NCI-H526 (cell line): ENCODE measurements at regions not wholly inside any gene's neighbourhood (a gene's known extent, or its start where the extent isn't known, plus 50 kb on each side); places are given as distances from the start of the nearest gene placed in this dataset.

Source experiments
- DNase-seq, 2 experiments: peaks; one replicate each; lab custom pipeline; 2025; lab: John Stamatoyannopoulos, UW

DNA sequence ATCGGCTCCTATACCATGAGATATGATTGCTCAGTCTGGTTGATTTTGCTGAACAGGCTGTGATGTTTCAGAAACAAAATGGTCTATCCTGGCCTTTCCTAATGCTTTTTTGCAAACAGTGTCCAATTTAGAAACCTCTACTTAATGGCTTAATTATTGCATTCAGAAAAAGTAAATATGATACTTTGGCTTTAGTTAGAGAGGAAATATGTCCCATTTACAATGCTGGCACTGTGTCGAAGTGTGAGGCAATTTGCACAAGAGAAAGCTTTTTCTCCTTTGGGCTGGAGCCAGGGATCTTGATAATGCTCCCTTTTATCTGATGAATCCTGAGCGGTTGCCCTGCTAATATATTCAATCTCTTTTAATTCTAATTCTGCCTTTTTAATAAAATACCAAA is 418.9 kb downstream of the EPHA4 start:
- DNase-seq = no peak

DNA sequence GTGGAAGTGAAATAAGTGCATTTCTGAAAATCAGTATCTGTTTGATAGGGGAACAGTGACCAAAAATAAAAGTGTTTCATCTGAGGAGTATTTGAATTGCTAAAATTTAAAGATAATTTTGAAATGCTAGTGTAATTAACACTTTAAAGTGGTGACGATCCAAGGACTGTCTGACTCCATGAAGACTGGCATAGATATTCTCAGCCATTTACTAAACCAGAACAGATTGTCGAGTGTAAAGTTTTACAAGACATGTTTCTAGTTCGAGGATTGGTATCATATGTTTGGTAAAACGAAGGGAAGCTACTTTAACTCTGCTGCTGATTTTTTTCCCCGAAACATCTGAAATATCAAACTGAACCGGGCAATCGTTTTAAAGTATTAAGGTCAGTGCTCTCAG is 417.9 kb downstream of the EPHA4 start:
- DNase-seq = no peak

DNA sequence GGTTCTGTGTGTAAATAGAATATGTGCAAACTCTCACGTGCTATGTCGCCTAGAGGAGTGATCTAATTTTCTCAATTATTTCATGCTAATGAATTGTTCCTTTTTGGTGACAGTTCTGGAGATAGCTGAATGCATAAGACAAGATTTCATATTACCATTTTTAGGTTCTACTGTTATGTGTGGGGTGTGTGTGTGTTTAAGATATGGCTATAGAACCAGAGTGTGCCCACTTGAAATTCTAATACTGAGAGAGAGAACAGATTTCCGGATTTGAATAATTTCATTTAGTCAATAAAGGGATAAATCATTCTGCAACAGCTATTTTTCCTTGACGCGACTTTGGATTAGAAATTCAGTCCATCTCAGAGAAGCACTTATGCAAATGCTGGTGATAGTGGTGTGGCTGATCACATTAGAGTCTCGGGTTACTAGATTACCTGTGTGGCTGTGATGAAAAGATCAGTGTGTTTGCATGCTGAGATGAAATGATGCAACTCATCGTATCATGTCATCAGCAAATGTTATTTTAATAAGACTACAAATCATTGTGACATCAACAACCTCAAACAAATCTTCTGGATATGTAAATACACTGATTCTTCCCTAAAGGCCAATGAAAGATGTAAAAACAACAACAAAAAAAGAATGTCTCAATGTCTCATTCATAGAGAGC is 415.9 kb downstream of the EPHA4 start:
- DNase-seq = peak; percentile 91 to 93

DNA sequence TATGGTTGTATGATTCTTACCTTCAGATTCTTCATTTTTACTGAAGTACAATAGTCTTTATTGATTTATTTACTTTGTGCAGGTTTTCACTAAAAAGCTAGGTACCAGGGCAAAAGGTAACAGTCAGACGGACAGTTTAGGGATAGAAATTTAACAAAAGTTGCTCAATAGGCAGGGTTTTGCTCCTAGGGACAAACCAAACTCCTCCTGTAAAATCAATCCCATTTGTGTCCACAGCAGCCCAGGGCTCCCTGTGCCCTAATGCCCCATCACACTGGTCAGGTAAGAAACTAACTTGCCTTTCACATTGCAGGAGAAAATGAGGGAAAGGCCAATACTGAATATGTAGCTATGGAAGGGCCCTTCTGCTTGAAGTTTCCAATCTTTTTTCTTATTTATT is 410.9 kb downstream of the EPHA4 start:
- no peak for DNase-seq

DNA sequence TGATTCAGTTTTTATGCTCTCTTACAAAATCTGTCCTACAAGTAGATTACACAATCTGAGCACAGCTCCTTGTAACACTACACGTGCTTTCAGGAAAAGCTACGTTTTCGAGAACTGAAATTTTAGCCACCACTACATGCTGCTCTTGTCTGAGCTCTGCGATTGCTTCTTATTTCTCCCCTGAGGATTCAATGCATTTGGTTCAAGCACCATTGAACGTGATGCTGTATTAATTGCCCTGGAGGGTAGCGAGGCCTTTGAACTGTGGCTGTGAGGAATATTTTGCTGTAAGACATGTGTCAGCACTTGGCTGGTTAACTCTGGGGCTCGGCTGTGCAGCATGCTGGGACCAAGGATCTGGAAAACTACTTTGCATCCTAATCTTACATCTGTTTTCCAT is 405.8 kb downstream of the EPHA4 start:
- DNase-seq = peak in 1 of 2 experiments; percentile 58

DNA sequence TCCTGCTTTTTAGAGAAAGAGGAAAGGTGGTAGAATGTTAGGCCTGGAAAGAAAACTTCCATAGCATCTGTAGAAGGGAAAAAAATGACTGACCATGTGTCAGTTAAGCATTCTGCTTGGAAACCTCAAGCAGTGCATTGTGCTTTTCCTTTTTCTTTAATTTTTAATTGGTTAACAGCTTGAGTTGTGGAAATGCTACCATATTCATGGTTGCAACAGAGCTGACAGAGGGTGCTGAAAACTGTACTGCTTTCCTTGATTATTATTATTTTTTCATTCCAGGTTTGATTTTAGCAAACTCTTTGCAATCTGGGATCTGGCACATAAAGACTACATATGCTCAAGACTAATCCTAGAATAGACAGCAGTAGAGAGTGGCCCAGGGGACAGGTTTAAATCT is 404.5 kb downstream of the EPHA4 start:
- no peak for DNase-seq

DNA sequence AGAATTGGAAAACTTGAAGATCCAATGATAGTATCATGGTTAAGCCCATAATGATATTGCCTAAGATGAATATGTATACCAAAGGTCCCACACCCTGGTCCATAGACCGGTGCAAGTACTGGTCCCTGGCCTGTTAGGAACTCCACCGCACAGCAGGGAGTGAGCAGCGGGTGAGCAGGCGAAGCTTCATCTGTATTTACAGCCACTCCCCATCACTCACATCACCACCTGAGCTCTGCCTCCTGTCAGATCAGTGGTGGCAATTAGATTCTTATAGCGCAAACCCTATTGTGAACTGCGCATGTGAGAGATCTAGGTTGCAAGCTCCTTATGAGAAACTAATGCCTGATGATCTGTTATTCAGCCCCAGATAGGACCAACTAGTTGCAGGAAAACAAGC is 402.4 kb downstream of the EPHA4 start:
- DNase-seq = no peak

DNA sequence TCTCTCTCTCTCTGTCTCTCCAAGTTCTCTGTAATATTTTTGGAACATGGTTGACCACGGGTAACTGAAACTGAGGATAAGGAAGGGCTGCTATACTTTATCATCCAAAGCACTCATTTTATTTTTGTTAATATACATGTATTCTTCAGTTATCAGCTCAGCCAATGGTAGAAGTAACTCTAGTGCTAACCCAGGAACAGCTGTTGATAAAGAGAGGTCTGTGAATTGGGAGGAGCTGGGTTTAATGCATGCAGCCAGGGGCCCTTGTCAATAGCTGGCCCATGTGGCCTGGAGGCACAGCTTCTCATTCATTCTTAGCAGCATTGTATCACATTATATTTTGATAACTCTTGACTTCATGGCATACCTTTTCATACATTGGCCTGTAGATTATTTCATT is 401.6 kb downstream of the EPHA4 start:
- no peak for DNase-seq

DNA sequence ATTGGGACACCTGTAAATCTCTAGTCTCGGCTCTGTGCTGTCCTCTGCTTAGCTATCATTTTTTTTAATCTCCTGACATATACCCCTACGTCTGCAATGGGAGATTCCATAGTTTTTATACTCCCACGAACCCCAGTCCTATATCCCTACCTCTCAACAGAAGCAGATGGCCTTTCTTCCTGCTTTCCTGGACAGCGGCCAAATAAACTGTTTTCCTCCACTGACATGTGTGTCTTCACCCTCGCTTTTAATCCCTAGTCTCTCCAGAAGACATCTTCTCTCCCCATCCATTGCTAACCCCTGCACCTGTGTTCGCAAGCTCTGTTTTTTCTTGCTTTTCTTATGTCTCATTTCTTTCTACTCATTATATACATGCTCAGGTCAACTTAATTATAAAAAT is 395.4 kb downstream of the EPHA4 start:
- DNase-seq = no peak

DNA sequence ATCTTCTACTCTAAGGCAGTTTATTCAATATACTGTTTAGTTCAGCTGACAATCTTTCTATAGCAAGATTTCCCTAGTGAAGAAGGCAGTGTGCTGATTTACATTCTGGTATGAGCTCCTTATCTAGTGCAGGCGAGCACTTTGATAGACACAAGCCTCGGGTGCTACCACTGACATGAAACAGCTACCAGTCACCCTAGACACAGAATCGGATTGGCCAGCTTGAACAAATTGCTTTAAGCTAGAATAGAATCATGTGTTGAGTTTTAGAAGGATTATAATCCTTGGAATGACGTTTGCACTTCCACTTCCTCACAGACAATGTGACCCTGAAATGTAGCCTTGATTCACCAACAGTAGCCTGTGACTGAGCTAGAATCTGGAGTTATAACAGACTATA is 394.0 kb downstream of the EPHA4 start:
- DNase-seq = no peak

DNA sequence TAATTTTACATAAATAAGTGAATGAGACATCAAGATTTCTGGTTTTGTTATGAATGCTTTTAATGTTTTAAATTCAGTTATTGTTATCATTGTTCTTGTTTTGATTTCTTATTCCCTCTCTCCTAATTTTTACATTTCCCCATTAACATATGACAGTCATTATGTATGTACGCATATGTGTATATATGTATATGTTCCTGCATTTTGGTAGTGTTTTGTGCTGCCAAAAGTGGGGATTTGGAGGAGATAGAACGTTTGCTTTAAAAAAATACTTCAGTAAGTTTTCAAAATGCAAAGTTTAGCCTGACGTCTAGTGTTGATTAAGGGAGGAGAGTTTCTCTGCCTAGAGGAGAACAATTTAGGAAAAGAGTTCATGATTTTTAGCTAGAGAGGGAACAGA is 385.2 kb downstream of the EPHA4 start:
- no peak for DNase-seq

DNA sequence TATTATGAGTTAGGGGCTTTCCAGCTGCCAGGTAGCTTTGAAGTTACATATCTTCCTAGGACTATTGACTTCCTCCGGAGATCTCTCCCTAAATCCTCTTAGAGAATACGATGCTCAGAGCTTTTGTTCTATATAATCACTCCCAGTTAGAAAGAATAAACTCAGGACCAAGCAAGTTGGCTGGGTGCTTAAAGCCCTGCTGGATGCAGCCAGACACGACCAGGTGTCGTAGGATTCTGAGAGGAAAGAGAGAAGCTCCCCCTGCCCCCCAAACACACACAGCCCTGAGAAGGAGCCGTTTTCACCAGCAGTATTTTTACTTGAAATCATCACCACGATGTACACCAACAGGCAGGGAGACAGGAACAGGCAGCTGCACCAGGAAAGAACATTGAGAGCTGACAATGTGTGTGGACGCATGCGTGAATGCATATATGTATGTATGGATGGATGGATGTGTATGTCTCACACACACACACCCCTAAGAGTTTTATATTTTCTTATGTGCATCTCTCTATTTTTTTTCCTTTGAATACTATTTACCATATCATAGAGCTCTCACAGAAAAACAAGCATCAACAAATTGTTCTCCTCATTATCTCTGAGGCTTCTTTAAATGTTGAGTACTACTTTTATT is 382.6 kb downstream of the EPHA4 start:
- no peak for DNase-seq

DNA sequence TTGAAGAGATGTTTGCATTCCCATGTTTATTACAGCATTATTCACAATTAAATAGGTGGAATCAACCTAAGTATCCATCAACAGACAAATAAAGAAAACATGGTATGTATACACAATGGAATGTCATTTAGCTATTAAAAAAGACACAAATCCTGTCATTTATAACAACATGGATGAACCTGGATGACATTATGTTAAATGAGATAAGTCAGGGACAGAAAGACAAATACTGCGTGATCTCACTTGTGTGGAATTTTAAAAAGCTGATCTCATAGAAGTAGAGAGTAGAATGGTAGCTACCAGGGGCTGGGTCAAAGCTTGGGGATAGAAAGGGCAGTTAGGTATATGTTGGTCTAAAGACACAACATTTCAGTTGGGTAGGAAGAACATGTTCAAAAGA is 376.3 kb downstream of the EPHA4 start:
- no peak for DNase-seq

DNA sequence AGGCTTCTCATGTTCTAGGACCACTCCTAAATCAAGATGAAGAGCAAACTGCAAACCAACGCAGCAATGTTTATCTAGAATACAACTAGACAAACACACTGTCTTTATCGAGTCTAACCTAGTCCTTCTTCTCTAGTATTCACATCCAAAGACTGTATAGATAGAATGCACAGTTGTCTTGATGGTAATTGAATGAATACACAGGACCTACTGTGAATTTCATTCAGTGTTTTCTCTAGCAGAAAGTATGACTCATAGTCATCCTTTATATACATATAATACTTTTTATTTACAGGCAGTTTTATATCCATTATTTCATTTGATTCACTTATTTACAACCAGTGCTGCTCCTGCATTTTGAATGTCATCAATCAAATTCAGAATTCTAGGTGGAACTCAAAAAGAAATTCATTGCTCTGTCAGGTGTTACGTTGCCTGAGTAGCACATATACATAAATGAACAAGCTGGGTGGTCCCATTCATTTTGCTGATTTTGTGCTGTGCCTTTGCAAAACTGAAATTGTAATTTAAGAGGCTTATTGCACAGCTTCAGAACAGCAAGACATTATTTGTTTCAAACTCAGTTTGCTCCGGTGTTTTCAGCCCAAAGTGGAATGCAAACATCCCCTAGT is 374.8 kb downstream of the EPHA4 start:
- DNase-seq = no peak

DNA sequence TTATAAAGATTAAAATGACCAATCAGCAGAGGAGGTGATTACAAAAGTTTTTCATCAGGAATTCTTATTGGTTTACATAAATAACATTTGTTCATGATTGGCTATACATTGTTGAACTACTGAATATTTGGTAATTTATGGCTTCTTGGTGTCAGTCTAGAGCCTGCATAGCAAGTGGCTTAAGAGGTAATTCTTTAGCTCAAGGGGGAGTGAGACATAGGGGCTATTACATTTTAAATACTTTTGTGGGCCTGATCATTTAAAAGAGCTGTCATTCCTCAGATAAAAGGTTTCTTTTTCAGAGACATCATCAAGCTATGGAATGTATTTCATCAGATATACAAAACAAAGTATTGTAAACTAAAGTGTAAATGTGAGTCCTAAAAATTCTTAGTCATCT is 373.8 kb downstream of the EPHA4 start:
- DNase-seq = no peak

DNA sequence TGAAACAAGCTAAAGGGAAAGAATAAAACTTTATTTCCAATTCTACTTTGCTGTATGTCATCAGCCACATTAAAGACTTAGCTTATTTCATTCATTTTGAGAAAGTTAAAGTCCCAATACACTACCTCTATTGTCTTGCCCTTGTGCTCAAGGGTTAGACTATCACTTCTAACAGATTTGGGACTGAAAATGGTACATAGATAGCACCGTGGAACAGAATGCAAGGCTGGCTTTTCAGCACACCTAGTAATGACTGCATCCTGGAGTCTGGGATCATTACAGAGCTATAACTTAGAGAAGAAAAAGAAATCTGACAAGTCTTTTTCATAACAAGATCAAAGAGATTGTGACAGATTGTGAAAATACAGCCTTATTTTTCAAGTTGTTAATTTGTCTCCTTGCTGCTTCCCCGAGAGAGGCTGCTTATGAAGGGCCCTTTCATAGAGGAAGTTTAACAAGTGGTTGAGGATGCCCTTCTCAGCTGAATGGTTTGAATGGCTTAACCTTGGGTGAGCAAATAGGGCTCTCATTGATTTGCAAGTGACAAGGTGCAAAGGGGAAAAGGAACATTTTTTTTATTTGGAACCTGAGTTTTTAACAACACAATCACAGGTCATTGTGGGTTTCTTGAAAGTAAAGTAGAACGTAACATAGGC is 371.8 kb downstream of the EPHA4 start:
- no peak for DNase-seq

DNA sequence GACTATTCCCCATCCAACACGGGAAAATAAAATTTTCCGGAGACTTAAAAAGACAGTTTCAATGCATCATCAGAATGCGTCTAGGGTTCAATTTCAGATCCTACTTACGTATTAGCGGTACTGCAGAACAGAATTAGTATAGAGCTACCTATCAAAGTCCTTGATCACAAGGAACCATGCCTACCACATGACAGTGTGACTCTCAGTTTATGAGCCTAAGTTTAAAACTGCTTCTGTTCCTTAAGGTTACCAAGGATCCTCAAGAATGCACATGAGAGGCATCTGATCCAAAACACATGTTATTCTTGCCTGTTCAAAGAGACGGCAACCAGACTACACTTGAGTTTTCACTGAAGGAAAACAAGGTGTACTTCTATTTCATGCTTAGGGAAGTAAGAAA is 369.7 kb downstream of the EPHA4 start:
- no peak for DNase-seq

DNA sequence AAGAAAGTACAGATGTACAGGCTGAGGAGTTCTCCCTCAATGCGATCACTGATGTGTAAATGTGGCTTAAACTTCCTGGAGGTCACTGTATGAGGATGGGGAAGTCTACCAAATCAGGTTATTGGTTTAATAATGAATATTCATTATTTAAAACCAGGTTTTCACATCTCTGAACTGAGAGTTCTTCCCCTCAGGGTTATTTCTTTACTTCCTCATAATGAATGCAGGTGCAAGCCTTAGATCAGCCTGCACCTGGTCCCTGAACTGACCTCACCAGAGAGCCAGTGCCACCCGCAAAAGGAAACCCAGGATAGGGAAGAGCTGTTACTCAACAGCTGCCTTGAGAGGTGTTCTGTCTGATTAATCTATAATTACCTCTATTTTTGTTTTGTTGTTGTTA is 369.0 kb downstream of the EPHA4 start:
- DNase-seq = peak; percentile 69 to 86

DNA sequence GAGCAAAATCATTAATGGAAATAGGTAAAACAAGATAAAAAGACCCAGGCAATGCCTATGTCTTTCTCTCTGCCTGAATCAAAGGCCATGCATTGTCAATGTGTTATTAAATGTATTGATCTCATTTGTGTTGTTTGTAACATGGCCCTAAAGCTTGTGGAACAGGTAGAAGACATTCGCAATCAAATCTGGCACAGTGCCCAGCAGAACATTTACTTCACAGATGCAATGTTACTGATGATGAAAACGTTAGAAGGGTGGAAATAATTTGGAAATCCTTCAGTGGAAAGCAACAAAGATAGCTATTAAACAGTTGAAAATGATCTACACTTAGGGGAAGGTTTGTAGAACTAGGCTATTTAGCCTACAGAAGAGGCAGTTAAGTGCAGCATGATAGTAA is 368.2 kb downstream of the EPHA4 start:
- no peak for DNase-seq

DNA sequence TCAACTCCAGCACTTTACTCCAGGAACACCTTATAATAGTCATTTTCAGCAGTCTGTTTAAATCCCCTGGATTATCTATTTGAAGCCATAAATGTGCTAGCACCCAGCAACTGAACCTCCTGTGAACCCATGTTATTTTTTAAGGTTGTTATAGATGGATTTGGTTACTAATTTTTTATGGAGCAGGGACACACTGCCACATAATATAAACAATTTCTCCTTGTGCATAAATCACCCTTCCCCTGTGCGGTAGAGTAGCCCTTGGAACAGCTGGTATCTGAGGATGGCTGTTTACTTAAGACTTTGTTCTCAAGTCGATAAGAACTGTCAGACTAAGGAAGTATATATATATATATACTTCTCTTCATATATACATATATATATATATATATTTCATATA is 367.4 kb downstream of the EPHA4 start:
- DNase-seq = peak in 1 of 2 experiments; percentile 4

DNA sequence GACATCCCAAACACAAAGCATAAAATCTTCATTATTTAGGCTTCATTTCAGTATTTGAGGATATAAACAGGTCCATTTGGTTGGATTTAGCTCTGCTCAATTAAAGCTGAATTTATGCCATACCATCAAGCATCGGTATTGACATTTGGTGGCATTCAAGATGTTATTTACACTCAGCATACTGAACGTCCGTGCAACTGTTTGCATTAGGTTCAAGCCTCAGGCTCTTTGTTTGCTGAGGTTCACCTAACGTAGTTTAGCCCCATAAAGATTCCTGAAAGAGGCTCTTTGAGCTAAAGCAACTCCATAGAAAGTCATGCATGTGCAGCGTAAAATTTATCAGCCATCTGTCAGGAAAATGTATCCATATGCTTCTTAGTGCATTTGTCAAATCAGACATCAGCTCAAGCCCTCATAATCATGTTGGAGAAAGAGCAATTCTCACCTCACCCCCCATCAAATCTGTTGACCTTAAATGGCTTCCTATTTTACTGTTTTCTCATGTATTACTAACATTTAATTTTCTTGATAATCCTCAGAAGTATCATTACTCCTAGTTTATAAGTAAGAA is 366.9 kb downstream of the EPHA4 start:
- peak; percentile 28 to 30 for DNase-seq

DNA sequence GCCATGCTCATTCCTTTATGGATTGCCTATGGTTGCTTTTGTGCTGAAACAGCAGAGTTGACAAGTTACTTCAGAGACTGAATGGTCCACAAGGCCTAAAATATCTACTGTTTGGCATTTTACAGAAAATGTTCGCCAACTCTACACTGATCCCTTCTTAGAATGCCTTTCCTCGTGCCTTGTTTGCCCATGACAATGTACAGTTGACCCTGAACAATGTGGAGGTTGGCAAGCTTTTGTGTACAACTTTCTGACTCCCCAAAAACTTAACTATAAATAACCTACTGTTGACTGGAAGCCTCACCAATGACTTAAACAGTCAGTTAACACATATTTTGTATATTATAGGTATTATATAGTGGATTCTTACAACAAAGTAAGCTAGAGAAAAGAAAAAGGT is 361.4 kb downstream of the EPHA4 start:
- no peak for DNase-seq

DNA sequence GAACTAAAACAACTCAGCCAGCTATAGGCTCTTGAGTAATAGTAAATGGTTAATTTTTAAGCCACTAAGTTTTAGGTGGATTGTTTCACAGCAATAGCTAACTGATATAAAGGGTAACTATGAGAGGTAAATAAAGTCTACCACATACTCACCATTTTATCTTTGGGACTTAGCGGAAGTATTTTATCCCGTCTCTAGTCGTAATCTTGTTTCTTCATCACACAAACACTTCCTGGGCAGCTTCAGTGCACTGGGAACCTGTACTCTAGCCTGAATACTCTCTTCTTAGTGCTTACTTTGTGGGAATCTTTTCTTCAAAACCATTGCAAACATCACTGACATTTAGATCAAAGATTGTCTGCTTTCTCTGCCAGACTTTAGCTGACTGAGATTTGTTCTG is 360.5 kb downstream of the EPHA4 start:
- DNase-seq = no peak
